ENCODE measurements at regions not wholly inside any gene's neighbourhood (a gene's known extent, or its start where the extent isn't known, plus 50 kb on each side); places are given as distances from the start of the nearest gene placed in this dataset.

DNA sequence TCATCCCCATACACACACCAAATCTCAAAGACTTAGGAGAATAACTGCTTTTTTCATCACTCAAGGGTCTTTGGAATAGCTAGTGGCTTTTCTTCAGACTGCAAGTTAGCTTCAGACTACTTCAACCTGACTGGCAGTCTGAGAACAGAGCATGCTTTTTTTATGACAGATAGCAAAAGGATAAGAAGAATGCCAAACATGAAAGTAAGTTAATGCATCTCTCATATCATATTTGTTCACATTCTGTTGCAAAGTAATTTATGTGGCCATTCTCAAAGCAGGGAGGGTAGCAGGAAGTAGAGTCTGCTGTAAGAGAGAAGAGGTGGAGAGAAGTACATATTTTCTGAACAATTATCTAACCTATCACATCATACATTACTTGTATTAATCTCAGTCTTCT, 544.4 kb downstream of the ZPLD1 start:
- TF ChIP-seq, protein P1, sequence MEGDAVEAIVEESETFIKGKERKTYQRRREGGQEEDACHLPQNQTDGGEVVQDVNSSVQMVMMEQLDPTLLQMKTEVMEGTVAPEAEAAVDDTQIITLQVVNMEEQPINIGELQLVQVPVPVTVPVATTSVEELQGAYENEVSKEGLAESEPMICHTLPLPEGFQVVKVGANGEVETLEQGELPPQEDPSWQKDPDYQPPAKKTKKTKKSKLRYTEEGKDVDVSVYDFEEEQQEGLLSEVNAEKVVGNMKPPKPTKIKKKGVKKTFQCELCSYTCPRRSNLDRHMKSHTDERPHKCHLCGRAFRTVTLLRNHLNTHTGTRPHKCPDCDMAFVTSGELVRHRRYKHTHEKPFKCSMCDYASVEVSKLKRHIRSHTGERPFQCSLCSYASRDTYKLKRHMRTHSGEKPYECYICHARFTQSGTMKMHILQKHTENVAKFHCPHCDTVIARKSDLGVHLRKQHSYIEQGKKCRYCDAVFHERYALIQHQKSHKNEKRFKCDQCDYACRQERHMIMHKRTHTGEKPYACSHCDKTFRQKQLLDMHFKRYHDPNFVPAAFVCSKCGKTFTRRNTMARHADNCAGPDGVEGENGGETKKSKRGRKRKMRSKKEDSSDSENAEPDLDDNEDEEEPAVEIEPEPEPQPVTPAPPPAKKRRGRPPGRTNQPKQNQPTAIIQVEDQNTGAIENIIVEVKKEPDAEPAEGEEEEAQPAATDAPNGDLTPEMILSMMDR (IDR thresholded peaks at IDR 0.05): no peak
- TF ChIP-seq POLR2AphosphoS5 (IDR thresholded peaks at IDR 0.05; ENCODE audit: low read depth, low read length) (no peak), TCF7L2 (IDR thresholded peaks at IDR 0.05; ENCODE audit: low read depth, low read length) (no peak)
- TF ChIP-seq, protein P2, sequence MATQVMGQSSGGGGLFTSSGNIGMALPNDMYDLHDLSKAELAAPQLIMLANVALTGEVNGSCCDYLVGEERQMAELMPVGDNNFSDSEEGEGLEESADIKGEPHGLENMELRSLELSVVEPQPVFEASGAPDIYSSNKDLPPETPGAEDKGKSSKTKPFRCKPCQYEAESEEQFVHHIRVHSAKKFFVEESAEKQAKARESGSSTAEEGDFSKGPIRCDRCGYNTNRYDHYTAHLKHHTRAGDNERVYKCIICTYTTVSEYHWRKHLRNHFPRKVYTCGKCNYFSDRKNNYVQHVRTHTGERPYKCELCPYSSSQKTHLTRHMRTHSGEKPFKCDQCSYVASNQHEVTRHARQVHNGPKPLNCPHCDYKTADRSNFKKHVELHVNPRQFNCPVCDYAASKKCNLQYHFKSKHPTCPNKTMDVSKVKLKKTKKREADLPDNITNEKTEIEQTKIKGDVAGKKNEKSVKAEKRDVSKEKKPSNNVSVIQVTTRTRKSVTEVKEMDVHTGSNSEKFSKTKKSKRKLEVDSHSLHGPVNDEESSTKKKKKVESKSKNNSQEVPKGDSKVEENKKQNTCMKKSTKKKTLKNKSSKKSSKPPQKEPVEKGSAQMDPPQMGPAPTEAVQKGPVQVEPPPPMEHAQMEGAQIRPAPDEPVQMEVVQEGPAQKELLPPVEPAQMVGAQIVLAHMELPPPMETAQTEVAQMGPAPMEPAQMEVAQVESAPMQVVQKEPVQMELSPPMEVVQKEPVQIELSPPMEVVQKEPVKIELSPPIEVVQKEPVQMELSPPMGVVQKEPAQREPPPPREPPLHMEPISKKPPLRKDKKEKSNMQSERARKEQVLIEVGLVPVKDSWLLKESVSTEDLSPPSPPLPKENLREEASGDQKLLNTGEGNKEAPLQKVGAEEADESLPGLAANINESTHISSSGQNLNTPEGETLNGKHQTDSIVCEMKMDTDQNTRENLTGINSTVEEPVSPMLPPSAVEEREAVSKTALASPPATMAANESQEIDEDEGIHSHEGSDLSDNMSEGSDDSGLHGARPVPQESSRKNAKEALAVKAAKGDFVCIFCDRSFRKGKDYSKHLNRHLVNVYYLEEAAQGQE (IDR thresholded peaks at IDR 0.05; ENCODE audit: insufficient read depth in 1 of 2, low read depth in 2 of 2, low read length in 1 of 2): no peak
